ENCODE measurements at regions not wholly inside any gene's neighbourhood (a gene's known extent, or its start where the extent isn't known, plus 50 kb on each side); places are given as distances from the start of the nearest gene placed in this dataset.

DNA sequence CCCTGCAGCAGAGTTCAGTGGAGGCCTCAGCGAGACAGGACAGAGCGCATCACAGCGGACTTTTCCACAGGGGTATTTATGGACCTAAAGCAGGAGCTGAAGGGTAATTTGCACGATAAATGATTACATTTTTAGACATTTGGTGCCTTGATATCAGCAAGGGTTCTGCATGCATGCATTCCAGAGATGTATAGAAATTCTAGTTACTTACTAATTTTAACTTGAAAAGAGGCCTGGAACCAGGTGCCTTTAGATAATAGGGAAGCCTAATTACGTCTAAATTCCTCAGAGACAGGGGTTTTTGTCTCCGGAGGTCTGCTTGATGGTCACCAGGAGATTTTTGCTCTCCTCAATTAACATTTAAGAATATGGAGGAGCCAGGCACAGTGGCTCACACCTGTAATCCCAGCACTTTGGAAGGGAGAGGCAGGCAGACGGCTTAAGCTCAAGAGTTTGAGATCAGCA is 79.8 kb upstream of the MFGE8 start:
- TF ChIP-seq, protein P1, sequence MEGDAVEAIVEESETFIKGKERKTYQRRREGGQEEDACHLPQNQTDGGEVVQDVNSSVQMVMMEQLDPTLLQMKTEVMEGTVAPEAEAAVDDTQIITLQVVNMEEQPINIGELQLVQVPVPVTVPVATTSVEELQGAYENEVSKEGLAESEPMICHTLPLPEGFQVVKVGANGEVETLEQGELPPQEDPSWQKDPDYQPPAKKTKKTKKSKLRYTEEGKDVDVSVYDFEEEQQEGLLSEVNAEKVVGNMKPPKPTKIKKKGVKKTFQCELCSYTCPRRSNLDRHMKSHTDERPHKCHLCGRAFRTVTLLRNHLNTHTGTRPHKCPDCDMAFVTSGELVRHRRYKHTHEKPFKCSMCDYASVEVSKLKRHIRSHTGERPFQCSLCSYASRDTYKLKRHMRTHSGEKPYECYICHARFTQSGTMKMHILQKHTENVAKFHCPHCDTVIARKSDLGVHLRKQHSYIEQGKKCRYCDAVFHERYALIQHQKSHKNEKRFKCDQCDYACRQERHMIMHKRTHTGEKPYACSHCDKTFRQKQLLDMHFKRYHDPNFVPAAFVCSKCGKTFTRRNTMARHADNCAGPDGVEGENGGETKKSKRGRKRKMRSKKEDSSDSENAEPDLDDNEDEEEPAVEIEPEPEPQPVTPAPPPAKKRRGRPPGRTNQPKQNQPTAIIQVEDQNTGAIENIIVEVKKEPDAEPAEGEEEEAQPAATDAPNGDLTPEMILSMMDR (IDR thresholded peaks at IDR 0.05), result no peak
- TF ChIP-seq EZH2phosphoT487 (IDR thresholded peaks at IDR 0.05), result no peak
